GM12891 (cell line): ENCODE measurements at regions not wholly inside any gene's neighbourhood (a gene's known extent, or its start where the extent isn't known, plus 50 kb on each side); places are given as distances from the start of the nearest gene placed in this dataset.

ENCODE experiments used
- DNase-seq: peaks from one replicate; pipeline ENCODE4 v3.0.0; 2011; ENCODE audit warnings: low spot score; ENCODE audit not compliant: insufficient read length
- FAIRE-seq: peaks from 2 replicates; lab custom pipeline; 2011; peaks lifted over from hg19 to GRCh38; lab: Jason Lieb, UNC
- PAX5 ChIP-seq: IDR thresholded peaks from 2 replicates; pipeline ENCODE4 v1.6.1; 2011; ENCODE audit warnings: low read length, moderate library complexity, mild to moderate bottlenecking; ENCODE audit not compliant: insufficient read depth, severe bottlenecking
- POLR2A ChIP-seq: IDR thresholded peaks from 2 replicates; pipeline ENCODE4 v1.6.1; 2011; ENCODE audit warnings: low read depth, low read length, control low read depth
- POLR2AphosphoS5 ChIP-seq: IDR thresholded peaks from 2 replicates; pipeline ENCODE4 v1.6.1; 2011; ENCODE audit warnings: low read depth, low read length, control low read depth
- POU2F2 ChIP-seq: IDR thresholded peaks from 2 replicates; pipeline ENCODE4 v1.6.1; 2011; ENCODE audit warnings: low read depth, mild to moderate bottlenecking, control low read depth, low read length, moderate library complexity
- SPI1 ChIP-seq: IDR thresholded peaks from 2 replicates; pipeline ENCODE4 v1.6.1; 2011; ENCODE audit warnings: low read depth, low read length, control low read depth
- TAF1 ChIP-seq: IDR thresholded peaks from 2 replicates; pipeline ENCODE4 v1.6.1; 2011; ENCODE audit warnings: low read depth, low read length, control low read depth

DNA sequence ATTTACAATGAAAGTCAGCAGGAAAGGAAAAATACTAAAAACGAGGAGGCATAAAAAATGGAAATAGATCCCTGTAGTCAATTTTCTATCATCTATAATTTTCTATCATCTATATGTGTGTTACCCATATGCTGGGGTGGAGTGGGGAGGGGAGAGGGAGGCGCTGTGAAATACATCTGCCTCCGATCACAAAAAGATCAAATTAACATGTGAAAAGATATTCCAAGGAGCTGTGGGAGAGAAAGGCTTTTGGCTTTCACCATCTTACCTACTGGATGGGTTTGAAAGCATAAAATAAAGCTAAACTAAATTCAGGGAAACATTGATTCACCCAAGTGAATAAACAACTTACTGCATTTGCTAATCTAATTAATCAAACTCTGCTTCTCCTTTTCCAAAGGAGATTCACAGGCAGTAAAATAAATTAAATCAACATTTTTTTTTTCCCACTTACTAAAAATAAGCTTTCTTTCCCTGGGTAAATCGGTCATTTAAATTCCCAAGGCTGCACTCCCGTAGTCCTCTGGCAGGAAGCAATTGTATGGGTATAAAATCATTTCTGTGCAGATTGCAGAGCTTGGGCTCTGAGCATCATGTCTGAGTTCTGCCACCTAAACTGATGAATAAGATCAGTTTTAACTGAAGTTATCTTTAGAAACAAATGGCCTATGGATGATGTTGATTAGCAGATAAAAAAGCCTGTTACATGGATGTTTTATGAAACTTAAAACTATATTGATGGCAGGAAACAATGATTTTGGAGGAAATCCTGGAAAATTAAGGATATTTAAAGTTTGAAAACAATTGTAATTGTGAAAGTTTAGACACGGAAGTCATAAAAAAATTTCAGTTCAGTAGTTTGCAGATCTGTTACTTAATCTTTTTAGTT, 147.9 kb downstream of the SOX4 start:
- FAIRE-seq (no peak), DNase-seq (no peak)
- TF ChIP-seq TAF1 (no peak), SPI1 (no peak), POLR2A (no peak), POLR2AphosphoS5 (no peak), PAX5 (no peak), POU2F2 (no peak)

DNA sequence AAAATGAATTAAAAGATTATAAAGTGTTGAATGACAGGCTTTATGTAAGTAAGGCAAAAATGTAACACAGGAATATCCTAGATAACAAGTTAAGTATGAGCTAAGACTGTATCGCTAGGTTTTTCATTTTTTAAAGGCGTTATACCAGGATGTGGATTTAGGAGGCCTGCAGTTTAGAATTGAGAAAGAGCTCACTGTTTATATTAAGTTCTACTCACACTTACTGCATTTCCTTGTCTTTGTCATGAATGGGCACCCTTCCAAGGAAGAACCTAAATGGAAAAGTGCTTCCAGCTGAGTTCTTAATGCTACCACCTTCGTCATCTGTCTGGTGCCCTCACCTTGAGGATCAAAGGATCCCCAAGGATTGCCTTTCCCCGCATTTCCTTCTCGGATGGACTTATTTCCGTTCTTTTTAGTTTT, 148.7 kb downstream of the SOX4 start:
- no peak for TF ChIP-seq POLR2AphosphoS5
- no peak for TF ChIP-seq POU2F2
- TF ChIP-seq POLR2A, result no peak
- TF ChIP-seq PAX5, result no peak
- TF ChIP-seq TAF1, result no peak
- no peak for TF ChIP-seq SPI1
- DNase-seq, result no peak
- FAIRE-seq, result no peak

DNA sequence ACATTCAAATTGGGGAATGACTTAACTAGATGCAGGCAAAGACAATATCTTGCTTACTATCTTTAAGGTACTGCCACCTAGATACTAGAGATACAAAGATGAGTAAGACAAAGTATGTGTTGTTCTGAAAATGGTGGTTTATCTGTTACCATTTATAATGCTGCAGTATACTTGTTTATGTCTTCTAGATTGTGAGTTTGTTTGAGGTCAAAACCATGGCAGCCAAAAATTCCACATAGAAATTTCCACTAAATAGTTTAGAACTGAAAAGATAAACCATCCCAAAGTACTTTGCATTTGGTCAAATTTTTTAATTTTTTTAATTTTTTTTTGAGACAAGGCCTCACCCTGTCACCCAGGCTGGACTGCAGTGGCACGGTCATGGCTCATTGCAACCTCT, 150.8 kb downstream of the SOX4 start:
- FAIRE-seq (no peak), DNase-seq (no peak)
- TF ChIP-seq PAX5 (no peak), TAF1 (no peak), POU2F2 (no peak), POLR2A (no peak), SPI1 (no peak), POLR2AphosphoS5 (no peak)

DNA sequence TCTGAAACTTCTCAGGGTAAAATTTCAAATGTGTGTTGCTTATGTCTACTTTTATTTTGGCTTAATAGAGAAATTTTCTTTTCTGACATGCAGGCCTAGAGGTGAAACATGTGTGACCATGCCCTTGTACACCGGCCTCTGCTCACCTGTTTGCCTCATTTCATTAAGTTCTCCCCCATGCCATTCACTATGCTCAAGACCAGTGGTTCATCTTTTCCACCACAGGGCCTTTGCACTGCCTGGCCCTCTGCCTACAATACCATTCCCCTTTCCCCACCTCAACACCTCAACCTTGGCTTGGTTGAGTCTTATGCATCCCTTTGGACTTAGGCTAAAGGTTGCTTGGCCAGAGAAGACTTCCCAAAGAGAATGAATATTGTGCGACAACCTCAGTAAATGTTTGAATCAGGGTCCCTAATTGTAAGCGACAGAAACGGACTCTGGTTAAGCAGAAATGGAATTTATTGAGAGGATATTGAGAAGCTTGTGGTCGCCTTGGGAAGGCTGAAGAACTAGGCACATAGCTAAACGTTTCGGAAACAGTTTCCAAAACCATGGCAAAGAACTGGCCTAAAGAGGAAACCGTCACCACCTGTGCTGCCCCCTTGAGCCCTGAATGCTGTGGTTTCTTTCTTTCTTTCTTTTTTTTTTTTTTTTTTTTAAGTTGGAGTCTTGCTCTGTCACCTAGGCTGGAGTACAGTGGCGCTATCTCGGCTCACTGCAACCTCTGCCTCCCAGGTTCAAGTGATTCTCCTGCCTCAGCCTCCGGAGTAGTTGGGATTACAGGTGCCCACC, 152.2 kb downstream of the SOX4 start:
- DNase-seq, result no peak
- no peak for FAIRE-seq
- TF ChIP-seq POLR2A (no peak), PAX5 (no peak), TAF1 (no peak), POU2F2 (no peak), SPI1 (no peak)

DNA sequence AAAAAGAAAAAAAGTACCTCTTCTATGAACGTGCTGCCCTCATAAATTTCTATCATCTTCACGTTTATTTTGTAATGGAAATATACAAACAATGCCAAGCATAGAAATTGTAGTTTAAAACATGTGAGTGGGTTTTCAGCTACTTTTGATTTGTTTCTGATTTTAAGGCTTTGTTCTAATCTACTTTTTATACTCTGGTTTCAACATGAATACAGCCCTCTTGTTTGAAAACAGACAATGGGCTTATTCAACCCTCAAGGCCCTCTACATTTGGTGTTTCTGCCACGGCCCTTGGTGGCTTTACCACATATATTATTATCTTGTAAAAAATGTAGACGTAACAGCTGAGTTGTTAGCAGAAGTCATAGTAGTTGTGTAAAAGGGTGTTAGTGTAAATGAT, 153.9 kb downstream of the SOX4 start:
- no peak for FAIRE-seq
- no peak for DNase-seq
- TF ChIP-seq TAF1 (no peak), POLR2A (no peak), PAX5 (no peak), POU2F2 (no peak), SPI1 (no peak), POLR2AphosphoS5 (no peak)

DNA sequence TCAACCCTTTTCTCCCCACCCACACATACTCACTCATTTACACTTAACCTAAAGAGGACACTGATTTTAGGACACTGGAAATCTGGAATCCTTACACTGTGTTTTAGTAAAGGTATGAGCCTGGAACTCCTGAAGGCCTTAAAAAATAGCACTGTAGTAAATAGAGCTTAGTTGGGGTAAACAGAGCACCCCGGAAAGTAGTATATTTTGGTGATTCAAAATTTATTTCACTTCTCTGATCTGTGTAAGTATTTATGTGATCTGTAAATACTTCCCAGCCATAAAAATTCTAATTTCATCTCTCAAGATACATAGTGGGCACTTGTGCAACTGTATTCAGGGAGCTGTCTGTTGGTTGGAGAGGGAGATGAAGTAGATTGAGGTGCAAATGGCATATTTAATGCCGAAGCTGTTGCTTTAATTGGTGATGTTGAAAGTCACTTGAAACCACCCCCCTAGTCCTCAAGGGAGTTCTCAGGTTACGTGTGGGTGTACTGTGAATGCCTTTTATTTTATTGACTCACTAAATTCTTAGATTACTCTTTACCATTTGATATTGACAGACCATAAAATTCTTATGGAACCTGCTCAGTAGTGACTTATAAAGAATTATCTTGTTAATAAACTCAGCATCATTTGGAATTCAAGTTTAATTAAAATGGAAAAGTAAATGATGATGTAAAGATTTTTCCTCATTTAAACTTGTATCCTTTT, 154.9 kb downstream of the SOX4 start:
- no peak for FAIRE-seq

DNA sequence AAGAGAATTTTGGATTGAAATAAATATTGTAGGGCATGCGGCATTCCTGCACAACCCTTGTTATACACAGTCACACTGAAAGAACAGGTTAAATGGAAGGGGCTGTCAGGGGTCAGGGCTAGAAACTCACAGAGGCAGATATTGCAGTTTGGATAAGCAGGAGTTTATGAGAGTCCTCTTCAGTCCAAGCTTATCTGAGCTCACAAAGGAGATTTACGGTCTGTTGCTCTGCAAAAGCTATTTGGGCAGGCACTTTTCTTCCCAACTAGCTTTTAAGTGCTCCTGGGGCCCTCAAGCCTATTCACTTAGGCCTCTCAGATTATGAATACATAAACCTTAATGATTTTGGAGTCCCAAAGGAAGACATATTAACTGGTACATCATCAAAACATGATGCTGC, 156.2 kb downstream of the SOX4 start:
- TF ChIP-seq POLR2A, result no peak
- TF ChIP-seq PAX5, result no peak
- no peak for TF ChIP-seq TAF1
- TF ChIP-seq SPI1, result no peak
- TF ChIP-seq POU2F2, result no peak
- no peak for TF ChIP-seq POLR2AphosphoS5
- no peak for FAIRE-seq
- DNase-seq, result no peak

More for the DNA sequence above, 154.9 kb downstream of the SOX4 start:
- no peak for TF ChIP-seq POLR2AphosphoS5
- TF ChIP-seq TAF1, result no peak
- TF ChIP-seq SPI1, result no peak
- TF ChIP-seq POU2F2, result no peak
- TF ChIP-seq PAX5, result no peak
- TF ChIP-seq POLR2A, result no peak
- no peak for DNase-seq

DNA sequence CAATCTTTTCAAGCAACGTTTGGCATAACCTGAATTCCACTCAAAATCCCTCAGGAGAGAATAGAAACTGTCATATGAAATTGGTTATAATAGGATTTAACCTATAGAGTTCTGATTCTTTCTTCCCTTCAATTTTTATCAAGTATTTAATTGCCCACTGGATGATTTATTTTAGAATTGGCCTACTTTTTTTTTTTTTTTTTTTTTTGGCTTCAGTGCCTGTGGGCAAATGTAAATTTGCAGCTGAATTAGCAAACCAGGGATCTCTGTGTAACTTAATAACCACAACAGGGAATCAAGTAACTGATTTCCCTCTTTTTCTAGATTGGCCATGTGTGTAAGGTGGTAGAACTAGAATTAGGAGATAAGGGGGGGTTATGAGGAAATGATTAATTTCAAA, 157.0 kb downstream of the SOX4 start:
- no peak for FAIRE-seq
- no peak for DNase-seq
- TF ChIP-seq SPI1 (no peak), POU2F2 (no peak), PAX5 (no peak), TAF1 (no peak), POLR2A (no peak), POLR2AphosphoS5 (no peak)

DNA sequence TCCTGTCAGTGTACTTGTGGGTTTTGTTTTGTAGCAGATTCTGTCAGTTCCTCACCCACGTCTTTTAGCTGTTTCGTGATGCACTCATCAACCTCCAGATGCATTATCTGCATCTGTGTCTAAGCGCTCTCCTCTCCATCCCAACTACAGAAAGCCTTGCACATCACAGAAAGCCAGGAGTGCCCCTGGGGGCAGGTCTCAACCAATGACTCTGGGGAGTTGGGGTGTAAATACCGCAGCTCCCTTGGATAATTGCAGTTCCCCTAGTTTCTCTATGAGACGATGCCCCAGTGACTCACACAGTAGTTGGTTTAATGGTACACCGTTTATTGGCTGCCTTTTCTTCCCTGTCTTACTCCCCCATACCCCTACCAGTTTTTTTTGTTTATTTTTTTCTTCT, 158.1 kb downstream of the SOX4 start:
- FAIRE-seq (no peak), DNase-seq (no peak)
- TF ChIP-seq TAF1 (no peak), POU2F2 (no peak)

DNA sequence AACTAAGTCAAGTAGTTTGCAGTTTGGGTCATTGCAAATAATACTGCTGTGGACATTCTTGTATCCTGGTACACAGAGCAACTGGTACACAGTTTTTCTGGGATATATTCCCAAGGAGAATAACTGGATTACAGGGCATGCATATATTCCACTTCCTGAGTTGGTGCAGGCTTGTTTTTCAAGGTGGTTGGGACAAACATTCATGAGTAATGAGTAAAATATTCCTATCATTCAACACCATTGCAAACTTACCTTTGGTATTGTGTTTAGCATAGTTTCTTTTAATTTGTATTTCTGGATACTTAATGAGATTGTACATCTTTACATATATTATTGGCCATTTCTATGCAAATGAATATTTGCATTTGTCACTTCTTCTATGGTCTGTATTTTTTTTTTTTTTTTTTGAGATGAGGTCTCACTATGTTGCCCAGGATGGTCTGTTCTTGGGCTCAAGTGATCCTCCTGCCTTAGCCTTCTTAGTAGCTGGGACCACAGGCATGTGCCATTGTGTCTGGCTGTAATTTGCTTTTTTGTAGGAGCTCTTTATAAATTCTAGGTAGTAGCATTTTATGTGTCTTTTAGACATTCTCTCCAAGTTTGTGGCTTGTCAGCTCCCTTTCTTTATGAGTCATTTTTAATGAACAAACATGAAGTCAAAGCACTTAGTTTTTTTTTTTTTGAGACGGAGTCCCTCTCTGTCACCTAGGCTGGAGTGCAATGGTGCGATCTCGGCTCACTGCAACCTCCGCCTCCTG, 158.7 kb downstream of the SOX4 start:
- FAIRE-seq, result no peak
- DNase-seq, result no peak
- TF ChIP-seq POLR2A (no peak), POU2F2 (no peak), PAX5 (no peak), SPI1 (no peak), POLR2AphosphoS5 (no peak)
